Immature natural killer cell (primary cell): ENCODE measurements at regions not wholly inside any gene's neighbourhood (a gene's known extent, or its start where the extent isn't known, plus 50 kb on each side); places are given as distances from the start of the nearest gene placed in this dataset.

ENCODE experiments used
- DNase-seq, 3 donors: peaks; one replicate each; pipeline ENCODE4 v3.0.0; 2022; ENCODE audit warnings: mixed read lengths in 1 of 3
- H3K27ac Mint-ChIP-seq, 6 donors: one replicate each; pipeline ENCODE4 v1.8.0; 2020; ENCODE audit warnings: mixed read lengths in 6 of 6, mild to moderate bottlenecking in 5 of 6, inconsistent platforms in 4 of 6, moderate library complexity in 3 of 6
- H3K27me3 Mint-ChIP-seq, 3 donors: one replicate each; pipeline ENCODE4 v1.8.0; 2020 to 2021; ENCODE audit warnings: low read depth in 3 of 3, mild to moderate bottlenecking in 3 of 3, mixed read lengths in 3 of 3, moderate library complexity in 3 of 3, inconsistent platforms in 1 of 3
- H3K36me3 Mint-ChIP-seq, 3 donors: one replicate each; pipeline ENCODE4 v1.8.0; 2020; ENCODE audit warnings: mixed read lengths in 3 of 3, inconsistent platforms in 2 of 3, mild to moderate bottlenecking in 2 of 3
- H3K4me1 Mint-ChIP-seq, 2 donors: one replicate each; pipeline ENCODE4 v1.8.0; 2020; ENCODE audit warnings: inconsistent platforms in 2 of 2, mild to moderate bottlenecking in 2 of 2, mixed read lengths in 2 of 2, moderate library complexity in 1 of 2
- H3K4me3 Mint-ChIP-seq, 5 donors: one replicate each; pipeline ENCODE4 v1.8.0; 2020; ENCODE audit warnings: mild to moderate bottlenecking in 5 of 5, mixed read lengths in 5 of 5, inconsistent platforms in 3 of 5, moderate library complexity in 3 of 5
- H3K9me3 Mint-ChIP-seq, 6 donors: one replicate each; pipeline ENCODE4 v1.8.0; 2020; ENCODE audit warnings: mild to moderate bottlenecking in 6 of 6, mixed read lengths in 6 of 6, inconsistent platforms in 4 of 6, moderate library complexity in 3 of 6

- H3K4me3 Mint-ChIP-seq: no peak overlapping the region
- H3K36me3 Mint-ChIP-seq: no peaks in the 10 kb centered on the region
- H3K27me3 Mint-ChIP-seq: peaks cover 6 to 14% (median 10%) of the 10 kb centered on the region in 3 donors
- peaks cover 4 to 6% of the 10 kb centered on the region in 2 donors for H3K4me1 Mint-ChIP-seq
- H3K9me3 Mint-ChIP-seq: no peaks in the 10 kb centered on the region
- no peak overlapping the region for H3K27ac Mint-ChIP-seq
- no peak for DNase-seq
Measured at GRCh38 chr10:104579136-104579535, 62.0 kb upstream of the SORCS3 start.

GRCh38 chr10:104580321-104580720 is 60.8 kb upstream of the SORCS3 start:
- H3K4me1 Mint-ChIP-seq: peaks cover 4 to 6% of the 10 kb centered on the region in 2 donors
- no peak overlapping the region for H3K27ac Mint-ChIP-seq
- no peaks in the 10 kb centered on the region for H3K9me3 Mint-ChIP-seq
- H3K27me3 Mint-ChIP-seq: peaks cover 6 to 14% (median 12%) of the 10 kb centered on the region in 3 donors
- no peaks in the 10 kb centered on the region for H3K36me3 Mint-ChIP-seq
- DNase-seq: no peak
- H3K4me3 Mint-ChIP-seq: no peak overlapping the region

- peak; percentile 35 to 54 (median 47) for DNase-seq
- H3K27me3 Mint-ChIP-seq: peaks cover 6 to 13% (median 12%) of the 10 kb centered on the region in 3 donors
- H3K4me3 Mint-ChIP-seq: no peak overlapping the region
- H3K4me1 Mint-ChIP-seq: peaks cover 4 to 6% of the 10 kb centered on the region in 2 donors
- H3K36me3 Mint-ChIP-seq: no peaks in the 10 kb centered on the region
- no peaks in the 10 kb centered on the region for H3K9me3 Mint-ChIP-seq
- H3K27ac Mint-ChIP-seq: no peak overlapping the region
Measured at GRCh38 chr10:104580774-104581675, 60.1 kb upstream of the SORCS3 start.

- Mint-ChIP-seq H3K4me3 (no peak overlapping the region), H3K9me3 (no peaks in the 10 kb centered on the region), H3K4me1 (peaks cover 4 to 9% of the 10 kb centered on the region in 2 donors), H3K27me3 (peaks cover 6 to 13% (median 11%) of the 10 kb centered on the region in 3 donors), H3K36me3 (no peaks in the 10 kb centered on the region), H3K27ac (no peak overlapping the region)
- no peak for DNase-seq
Measured at GRCh38 chr10:104581884-104582601, 59.0 kb upstream of the SORCS3 start.

GRCh38 chr10:104582602-104582951 is 58.5 kb upstream of the SORCS3 start:
- Mint-ChIP-seq H3K36me3 (no peaks in the 10 kb centered on the region), H3K4me1 (peaks cover 4 to 14% of the 10 kb centered on the region in 2 donors), H3K27ac (no peak overlapping the region), H3K4me3 (no peak overlapping the region), H3K9me3 (no peaks in the 10 kb centered on the region), H3K27me3 (peaks cover 6 to 13% (median 11%) of the 10 kb centered on the region in 3 donors)
- DNase-seq: no peak

- Mint-ChIP-seq H3K27ac (no peak overlapping the region), H3K4me1 (peaks cover 4 to 15% of the 10 kb centered on the region in 2 donors), H3K36me3 (no peaks in the 10 kb centered on the region), H3K27me3 (peaks cover 6 to 13% (median 11%) of the 10 kb centered on the region in 3 donors), H3K9me3 (no peaks in the 10 kb centered on the region), H3K4me3 (no peak overlapping the region)
- DNase-seq: no peak
Measured at GRCh38 chr10:104582966-104583365, 58.1 kb upstream of the SORCS3 start.

- peaks cover 4 to 11% (median 8%) of the 10 kb centered on the region in 3 donors for H3K27me3 Mint-ChIP-seq
- no peak for DNase-seq
- no peak overlapping the region for H3K27ac Mint-ChIP-seq
- H3K36me3 Mint-ChIP-seq: no peaks in the 10 kb centered on the region
- H3K9me3 Mint-ChIP-seq: peaks cover 0 to 2% (median 0%) of the 10 kb centered on the region in 6 donors
- H3K4me3 Mint-ChIP-seq: no peak overlapping the region
- H3K4me1 Mint-ChIP-seq: peaks cover 4 to 15% of the 10 kb centered on the region in 2 donors
Measured at GRCh38 chr10:104584541-104584940, 56.5 kb upstream of the SORCS3 start.

GRCh38 chr10:104587751-104588150 is 53.3 kb upstream of the SORCS3 start:
- Mint-ChIP-seq H3K27ac (no peak overlapping the region), H3K27me3 (peaks cover 0 to 6% (median 5%) of the 10 kb centered on the region in 3 donors), H3K4me3 (no peak overlapping the region), H3K36me3 (no peaks in the 10 kb centered on the region), H3K4me1 (peaks cover 0 to 9% of the 10 kb centered on the region in 2 donors), H3K9me3 (peaks cover 0 to 2% (median 0%) of the 10 kb centered on the region in 6 donors)
- DNase-seq: no peak

GRCh38 chr10:104589431-104589830 is 51.7 kb upstream of the SORCS3 start:
- no peaks in the 10 kb centered on the region for H3K36me3 Mint-ChIP-seq
- H3K9me3 Mint-ChIP-seq: peaks cover 0 to 2% (median 0%) of the 10 kb centered on the region in 6 donors
- H3K4me3 Mint-ChIP-seq: no peak overlapping the region
- peaks cover 0 to 9% of the 10 kb centered on the region in 2 donors for H3K4me1 Mint-ChIP-seq
- DNase-seq: no peak
- H3K27me3 Mint-ChIP-seq: peaks cover 0 to 5% (median 3%) of the 10 kb centered on the region in 3 donors
- no peak overlapping the region for H3K27ac Mint-ChIP-seq

GRCh38 chr10:104589871-104590270 is 51.2 kb upstream of the SORCS3 start:
- peaks cover 0 to 3% (median 3%) of the 10 kb centered on the region in 3 donors for H3K27me3 Mint-ChIP-seq
- no peak for DNase-seq
- H3K4me3 Mint-ChIP-seq: no peak overlapping the region
- H3K27ac Mint-ChIP-seq: no peak overlapping the region
- H3K4me1 Mint-ChIP-seq: peaks cover 0 to 9% of the 10 kb centered on the region in 2 donors
- no peaks in the 10 kb centered on the region for H3K36me3 Mint-ChIP-seq
- peaks cover 0 to 2% (median 0%) of the 10 kb centered on the region in 6 donors for H3K9me3 Mint-ChIP-seq
